ENCODE measurements at regions not wholly inside any gene's neighbourhood (a gene's known extent, or its start where the extent isn't known, plus 50 kb on each side); places are given as distances from the start of the nearest gene placed in this dataset.

GRCh38 chr4:111027526-111027925, 404.6 kb upstream of the PITX2 start:
- H3K4me2 ChIP-seq (ENCODE audit: low read depth, low read length): peak overlapping the region; percentile 60; the same call in 1 of the 2 replicates
- H4K8ac ChIP-seq (ENCODE audit: low read depth in 2 of 2, low read length in 2 of 2): no peak overlapping the region; a peak in 1 of 4 replicates
- no peaks in the 10 kb centered on the region for H3K9me3 ChIP-seq (ENCODE audit: control insufficient read depth, insufficient read depth, low read length)
- H3K9ac ChIP-seq (ENCODE audit: low read depth, low read length): no peak overlapping the region
- peak overlapping the region; percentile 77 for H2AFZ ChIP-seq (replicated peaks; ENCODE audit: low read length, poor library complexity)
- no peaks in the 10 kb centered on the region for H3K36me3 ChIP-seq (ENCODE audit: control insufficient read depth, insufficient read depth, low read length)
- ChIA-PET POLR2A (ENCODE audit: unreplicated experiment) (no interaction called here), CTCF (no interaction called here)
- TF ChIP-seq FOS (IDR thresholded peaks at IDR 0.05; ENCODE audit: low read depth, low read length) (0 out of 2 replicates have a peak, but pooled peaks have one; percentile 3), POLR2A (IDR thresholded peaks at IDR 0.05; ENCODE audit: low read depth, low read length) (no peak)
- no peak overlapping the region for H2BK15ac ChIP-seq (ENCODE audit: low read depth, low read length)
- H2BK120ac ChIP-seq (ENCODE audit: low read depth, low read length): peak overlapping the region; percentile 64; the same call in 1 of the 2 replicates
- no peak overlapping the region for H3K4me3 ChIP-seq (ENCODE audit: insufficient read depth, low read depth, low read length)
- no peak overlapping the region for H3K56ac ChIP-seq (ENCODE audit: extremely low read depth, insufficient read depth, low read length)
- intact Hi-C loops (cut with micrococcal nuclease): no loop called here
- H4K5ac ChIP-seq (ENCODE audit: low read depth, low read length): no peak overlapping the region
- no peak overlapping the region for H3K18ac ChIP-seq (ENCODE audit: low read depth, low read length)
- H3K27me3 ChIP-seq (ENCODE audit: control insufficient read depth, insufficient read depth, low read length): no peaks in the 10 kb centered on the region
- in situ Hi-C loops (cut with MboI; ENCODE audit: low sequenced_read_pairs): no loop called here
- dilution Hi-C loops (cut with HindIII; ENCODE audit: low sequenced_read_pairs, unreplicated experiment): no loop called here
- H2AK9ac ChIP-seq (replicated peaks; ENCODE audit: low read depth, low read length, poor library complexity): no peak overlapping the region
- H3K23ac ChIP-seq (ENCODE audit: low read depth, low read length): no peak overlapping the region
- no peaks in the 10 kb centered on the region for H3K4me1 ChIP-seq (ENCODE audit: control insufficient read depth, insufficient read depth, low read length)
- H4K91ac ChIP-seq (ENCODE audit: insufficient read depth, low read depth, low read length): no peak overlapping the region
- H3K14ac ChIP-seq (replicated peaks; ENCODE audit: low read depth, low read length): no peak overlapping the region
- H3K27ac ChIP-seq (ENCODE audit: insufficient read depth, low read length): peak overlapping the region; percentile 72
- H3K9me1 ChIP-seq (ENCODE audit: insufficient read depth, low read length): no peaks in the 10 kb centered on the region
- H3K79me1 ChIP-seq (ENCODE audit: low read depth in 1 of 2, low read length in 2 of 2): no peaks in the 10 kb centered on the region
- DNase-seq: peak; percentile 83
- BruUV-seq (replicated peaks): no TSS peak
- ATAC-seq (ENCODE audit: low read depth): peak; percentile 90
- peak overlapping the region; percentile 61; the same call in 1 of the 2 replicates for H3K4ac ChIP-seq (ENCODE audit: low read depth, low read length)
- H4K20me1 ChIP-seq (ENCODE audit: insufficient read depth, low read length): no peaks in the 10 kb centered on the region
- 0 out of 2 replicates have a peak overlapping the region, but pooled peaks have one; percentile 29 for H2BK20ac ChIP-seq (ENCODE audit: low read depth, low read length)
- H2BK5ac ChIP-seq (ENCODE audit: low read depth, low read length, poor library complexity, severe bottlenecking): peak overlapping the region; percentile 74
- H2AK5ac ChIP-seq (ENCODE audit: low read depth, low read length): no peak overlapping the region
- no CpG with 5 or more reads among the region's 1 CpG for WGBS, 2 experiments (ENCODE audit: extremely low coverage in 2 of 2, insufficient read length in 1 of 2)

Data from IMR-90 (cell line).